ENCODE measurements at regions not wholly inside any gene's neighbourhood (a gene's known extent, or its start where the extent isn't known, plus 50 kb on each side); places are given as distances from the start of the nearest gene placed in this dataset.

GRCh38 chr12:24359418-24359817, 409.9 kb upstream of the SOX5 start (continued):
- TF ChIP-seq E2F6 (IDR thresholded peaks at IDR 0.05; ENCODE audit: borderline replicate concordance in 1 of 2, extremely low read depth in 1 of 2, insufficient read depth in 1 of 2, insufficient read length in 1 of 2, low read depth in 1 of 2, low read length in 1 of 2, poor library complexity in 1 of 2, severe bottlenecking in 1 of 2) (no peak), CHD7 (IDR thresholded peaks at IDR 0.05; ENCODE audit: low read depth, low read length) (no peak), MYC (IDR thresholded peaks at IDR 0.05; ENCODE audit: low read depth, low read length) (no peak), MYC (CRISPR knock-in tag; IDR thresholded peaks at IDR 0.05; ENCODE audit: borderline replicate concordance, low read depth) (no peak), ZKSCAN3 (CRISPR knock-in tag; IDR thresholded peaks at IDR 0.05) (no peak), THRB (CRISPR knock-in tag; conservative IDR thresholded peaks at IDR 0.05) (no peak), EWSR1 (IDR thresholded peaks at IDR 0.05; ENCODE audit: borderline replicate concordance, low read depth, partially characterized antibody) (no peak), MAFF (IDR thresholded peaks at IDR 0.05; ENCODE audit: low read length) (no peak), CCNT2 (IDR thresholded peaks at IDR 0.05; ENCODE audit: borderline replicate concordance, extremely low read depth, insufficient read length, low read depth, low read length) (no peak), TCF7 (IDR thresholded peaks at IDR 0.05; ENCODE audit: borderline replicate concordance) (no peak), ZNF444 (CRISPR knock-in tag; IDR thresholded peaks at IDR 0.05) (no peak)
